Astrocyte (in vitro differentiated cells and primary cell): ENCODE measurements at regions not wholly inside any gene's neighbourhood (a gene's known extent, or its start where the extent isn't known, plus 50 kb on each side); places are given as distances from the start of the nearest gene placed in this dataset.

Source experiments
- DNase-seq: peaks from one replicate; pipeline ENCODE4 v3.0.0-alpha.2; 2010; ENCODE audit warnings: low read depth
- FAIRE-seq: peaks from 2 replicates; lab custom pipeline; 2011; peaks lifted over from hg19 to GRCh38; lab: Jason Lieb, UNC
- H2AFZ ChIP-seq: 2 replicates; pipeline ENCODE4 v1.6.0; 2012; ENCODE audit warnings: low read depth, low read length, inconsistent platforms
- H3K27ac ChIP-seq: 2 replicates; pipeline ENCODE4 v1.5.1; 2011; ENCODE audit warnings: low read depth, low read length, inconsistent platforms
- H3K27me3 ChIP-seq: 2 replicates; pipeline ENCODE4 v1.6.0; 2011; ENCODE audit warnings: low read length, inconsistent platforms; ENCODE audit not compliant: insufficient read depth
- H3K36me3 ChIP-seq: 2 replicates; pipeline ENCODE4 v1.5.1; 2011; ENCODE audit warnings: low read length, inconsistent platforms; ENCODE audit not compliant: insufficient read depth
- H3K4me1 ChIP-seq: 2 replicates; pipeline ENCODE4 v1.5.1; 2011; ENCODE audit warnings: low read length, inconsistent platforms; ENCODE audit not compliant: insufficient read depth
- H3K4me2 ChIP-seq: 2 replicates; pipeline ENCODE4 v1.6.0; 2012; ENCODE audit warnings: low read length, inconsistent platforms
- H3K4me3 ChIP-seq: 2 replicates; pipeline ENCODE4 v1.5.1; 2011; ENCODE audit warnings: low read depth, mild to moderate bottlenecking, low read length, inconsistent platforms; ENCODE audit not compliant: insufficient read depth
- H3K79me2 ChIP-seq: 2 replicates; pipeline ENCODE4 v1.6.0; 2012; ENCODE audit warnings: mild to moderate bottlenecking, low read length, inconsistent platforms; ENCODE audit not compliant: insufficient read depth
- H3K9ac ChIP-seq: 2 replicates; pipeline ENCODE4 v1.6.0; 2012; ENCODE audit warnings: mild to moderate bottlenecking, low read length, inconsistent platforms
- H3K9me3 ChIP-seq: 2 replicates; pipeline ENCODE4 v1.5.1; 2012; ENCODE audit warnings: low read depth, mild to moderate bottlenecking, low read length, inconsistent platforms; ENCODE audit not compliant: insufficient read depth
- H4K20me1 ChIP-seq: 2 replicates; pipeline ENCODE4 v1.6.0; 2012; ENCODE audit warnings: low read length, inconsistent platforms; ENCODE audit not compliant: insufficient read depth
- H3K27ac Mint-ChIP-seq: one replicate; pipeline ENCODE4 v1.8.0; 2021; ENCODE audit warnings: mild to moderate bottlenecking, mixed read lengths; ENCODE audit not compliant: unreplicated experiment
- H3K27me3 Mint-ChIP-seq: one replicate; pipeline ENCODE4 v1.8.0; 2021; ENCODE audit warnings: low read depth, mixed read lengths; ENCODE audit not compliant: unreplicated experiment
- H3K36me3 Mint-ChIP-seq: one replicate; pipeline ENCODE4 v1.8.0; 2021; ENCODE audit warnings: low read depth, mixed read lengths; ENCODE audit not compliant: unreplicated experiment
- H3K4me1 Mint-ChIP-seq: one replicate; pipeline ENCODE4 v1.8.0; 2021; ENCODE audit warnings: low read depth, mixed read lengths; ENCODE audit not compliant: unreplicated experiment
- H3K4me3 Mint-ChIP-seq: one replicate; pipeline ENCODE4 v1.8.0; 2021; ENCODE audit warnings: mild to moderate bottlenecking, moderate library complexity, mixed read lengths; ENCODE audit not compliant: unreplicated experiment
- H3K9me3 Mint-ChIP-seq: one replicate; pipeline ENCODE4 v1.8.0; 2021; ENCODE audit warnings: mild to moderate bottlenecking, mixed read lengths; ENCODE audit not compliant: unreplicated experiment
- EZH2 ChIP-seq: IDR thresholded peaks from 2 replicates; pipeline ENCODE4 v1.6.1; 2012; ENCODE audit warnings: mild to moderate bottlenecking, low read length, inconsistent platforms; ENCODE audit not compliant: insufficient read depth
- TF ChIP-seq, protein P1 (sequence below): IDR thresholded peaks from 2 replicates; pipeline ENCODE4 v1.5.1; 2011; ENCODE audit warnings: low read depth, mild to moderate bottlenecking, inconsistent platforms, low read length, moderate library complexity; ENCODE audit not compliant: insufficient read depth

DNA sequence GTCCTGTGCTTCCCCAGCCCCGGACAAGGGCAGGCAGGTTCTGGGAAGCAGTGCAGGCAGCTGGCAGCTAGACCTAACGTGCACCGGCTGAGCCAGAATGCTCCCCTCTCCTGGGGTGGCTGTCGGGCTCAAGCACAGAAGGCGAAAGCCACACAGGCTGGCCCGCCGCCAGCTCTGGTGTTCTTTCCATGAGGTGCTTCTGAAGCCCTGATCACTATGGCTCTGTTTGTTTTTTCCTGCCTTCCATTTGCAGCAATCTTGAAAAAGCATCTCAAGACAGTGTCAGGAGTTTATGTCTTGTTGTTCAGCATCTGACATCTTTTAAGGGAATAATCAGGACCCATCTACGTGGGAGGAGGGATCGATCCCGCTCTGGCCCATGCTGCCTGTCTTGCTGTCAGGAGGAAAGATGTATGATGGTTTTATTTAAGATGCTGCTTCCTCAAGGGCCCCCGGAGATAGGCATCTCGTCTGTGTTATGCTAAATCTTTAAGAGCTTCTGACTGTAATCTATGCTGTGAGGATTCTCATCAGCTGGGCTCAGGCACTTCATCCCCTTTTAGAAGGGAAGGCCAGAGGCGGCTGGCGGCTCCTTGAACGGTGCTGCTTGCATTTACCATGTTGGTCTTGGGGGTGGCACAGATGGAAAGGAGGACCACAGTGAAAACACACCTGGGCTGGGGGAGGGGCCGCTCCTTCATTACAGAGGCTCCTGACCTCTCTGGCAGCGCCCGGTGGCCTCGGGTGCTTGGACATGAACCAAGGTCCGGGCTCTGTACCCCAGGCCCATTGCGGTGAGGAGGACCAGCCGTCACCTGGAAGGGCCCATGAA is 118.5 kb upstream of the HDAC4 start:
- TF ChIP-seq, protein P1, sequence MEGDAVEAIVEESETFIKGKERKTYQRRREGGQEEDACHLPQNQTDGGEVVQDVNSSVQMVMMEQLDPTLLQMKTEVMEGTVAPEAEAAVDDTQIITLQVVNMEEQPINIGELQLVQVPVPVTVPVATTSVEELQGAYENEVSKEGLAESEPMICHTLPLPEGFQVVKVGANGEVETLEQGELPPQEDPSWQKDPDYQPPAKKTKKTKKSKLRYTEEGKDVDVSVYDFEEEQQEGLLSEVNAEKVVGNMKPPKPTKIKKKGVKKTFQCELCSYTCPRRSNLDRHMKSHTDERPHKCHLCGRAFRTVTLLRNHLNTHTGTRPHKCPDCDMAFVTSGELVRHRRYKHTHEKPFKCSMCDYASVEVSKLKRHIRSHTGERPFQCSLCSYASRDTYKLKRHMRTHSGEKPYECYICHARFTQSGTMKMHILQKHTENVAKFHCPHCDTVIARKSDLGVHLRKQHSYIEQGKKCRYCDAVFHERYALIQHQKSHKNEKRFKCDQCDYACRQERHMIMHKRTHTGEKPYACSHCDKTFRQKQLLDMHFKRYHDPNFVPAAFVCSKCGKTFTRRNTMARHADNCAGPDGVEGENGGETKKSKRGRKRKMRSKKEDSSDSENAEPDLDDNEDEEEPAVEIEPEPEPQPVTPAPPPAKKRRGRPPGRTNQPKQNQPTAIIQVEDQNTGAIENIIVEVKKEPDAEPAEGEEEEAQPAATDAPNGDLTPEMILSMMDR: no peak
- no peak overlapping the region for H3K27ac ChIP-seq
- Mint-ChIP-seq H3K4me1 (no peaks in the 10 kb centered on the region), H3K4me3 (no peak overlapping the region), H3K36me3 (no peaks in the 10 kb centered on the region), H3K9me3 (peaks cover 3% of the 10 kb centered on the region), H3K27ac (no peak overlapping the region), H3K27me3 (peaks cover 43% of the 10 kb centered on the region)
- H3K36me3 ChIP-seq: no peaks in the 10 kb centered on the region
- no peaks in the 10 kb centered on the region for H3K79me2 ChIP-seq
- H3K9ac ChIP-seq: no peak overlapping the region
- no peak overlapping the region for H3K4me2 ChIP-seq
- no peak for DNase-seq
- H3K4me1 ChIP-seq: no peaks in the 10 kb centered on the region
- FAIRE-seq: no peak
- H3K9me3 ChIP-seq: no peaks in the 10 kb centered on the region
- no peaks in the 10 kb centered on the region for H3K27me3 ChIP-seq
- no peak overlapping the region for H2AFZ ChIP-seq
- H3K4me3 ChIP-seq: no peak overlapping the region
- no peaks in the 10 kb centered on the region for H4K20me1 ChIP-seq

DNA sequence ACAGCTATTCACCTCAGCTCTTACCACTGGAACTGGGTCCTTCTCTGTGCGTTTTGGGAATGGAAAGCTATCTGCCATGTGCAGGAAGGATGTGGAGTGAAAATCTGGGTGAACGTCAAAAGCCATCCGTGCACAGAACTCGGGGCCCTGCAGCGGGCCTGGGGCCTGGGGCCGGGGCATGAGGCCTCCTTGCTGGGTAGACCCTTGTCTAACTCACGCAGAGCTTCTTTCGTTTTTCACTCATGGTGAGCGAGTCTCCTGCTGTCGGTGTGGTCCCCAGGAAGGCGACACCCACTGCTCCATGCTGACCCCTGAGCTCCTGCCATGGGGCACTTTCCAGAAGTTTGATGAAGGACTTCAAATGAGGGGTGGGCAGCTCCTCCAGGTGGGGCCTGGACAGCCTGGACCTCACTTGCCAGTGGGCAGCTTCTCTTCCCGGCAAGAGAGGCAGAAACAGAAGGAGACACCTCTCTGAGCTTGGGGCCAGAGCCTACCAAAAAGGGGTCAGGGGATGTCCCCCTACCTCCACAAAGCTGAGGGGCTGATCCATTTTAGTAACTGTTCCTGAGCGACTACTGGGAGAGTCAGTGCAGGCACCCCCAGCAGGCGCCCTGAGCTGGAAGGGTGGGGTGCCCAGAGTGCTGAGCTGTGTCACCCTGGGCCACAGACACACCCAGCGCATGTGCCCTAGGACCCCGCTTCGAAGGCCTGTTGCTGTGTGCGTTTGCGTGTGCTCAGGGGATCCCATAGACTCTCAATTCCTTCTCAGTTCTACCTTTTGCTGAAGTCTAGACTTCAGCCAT is 117.7 kb upstream of the HDAC4 start:
- Histone ChIP-seq H3K27ac (no peak overlapping the region), H3K4me2 (no peak overlapping the region), H3K4me3 (no peak overlapping the region), H3K79me2 (no peaks in the 10 kb centered on the region), H3K27me3 (no peaks in the 10 kb centered on the region), H3K9me3 (no peaks in the 10 kb centered on the region), H3K4me1 (no peaks in the 10 kb centered on the region), H3K9ac (no peak overlapping the region), H3K36me3 (no peaks in the 10 kb centered on the region), H2AFZ (no peak overlapping the region), H4K20me1 (no peaks in the 10 kb centered on the region)
- DNase-seq: no peak
- peaks cover 3% of the 10 kb centered on the region for H3K9me3 Mint-ChIP-seq
- no peaks in the 10 kb centered on the region for H3K36me3 Mint-ChIP-seq
- FAIRE-seq: no peak
- H3K27me3 Mint-ChIP-seq: peaks cover 48% of the 10 kb centered on the region
- TF ChIP-seq EZH2: no peak
- TF ChIP-seq, protein P1: no peak
- H3K4me3 Mint-ChIP-seq: no peak overlapping the region
- no peaks in the 10 kb centered on the region for H3K4me1 Mint-ChIP-seq
- no peak overlapping the region for H3K27ac Mint-ChIP-seq
